NCI-H748 (cell line): ENCODE measurements at regions not wholly inside any gene's neighbourhood (a gene's known extent, or its start where the extent isn't known, plus 50 kb on each side); places are given as distances from the start of the nearest gene placed in this dataset.
A peak's percentile ranks its signal among the peaks of the same experiment; 100 is the strongest.

Experiments used
- DNase-seq: peaks from one replicate; lab custom pipeline; 2025; ENCODE audit not compliant: unreplicated experiment; lab: John Stamatoyannopoulos, UW

- no peak for DNase-seq
Observed at GRCh38 chr13:82447416-82448077, 1434.7 kb downstream of the SLITRK1 start.

GRCh38 chr13:82439159-82439904, 1442.9 kb downstream of the SLITRK1 start:
- no peak for DNase-seq

GRCh38 chr13:82438320-82438719, 1444.0 kb downstream of the SLITRK1 start:
- no peak for DNase-seq

DNA sequence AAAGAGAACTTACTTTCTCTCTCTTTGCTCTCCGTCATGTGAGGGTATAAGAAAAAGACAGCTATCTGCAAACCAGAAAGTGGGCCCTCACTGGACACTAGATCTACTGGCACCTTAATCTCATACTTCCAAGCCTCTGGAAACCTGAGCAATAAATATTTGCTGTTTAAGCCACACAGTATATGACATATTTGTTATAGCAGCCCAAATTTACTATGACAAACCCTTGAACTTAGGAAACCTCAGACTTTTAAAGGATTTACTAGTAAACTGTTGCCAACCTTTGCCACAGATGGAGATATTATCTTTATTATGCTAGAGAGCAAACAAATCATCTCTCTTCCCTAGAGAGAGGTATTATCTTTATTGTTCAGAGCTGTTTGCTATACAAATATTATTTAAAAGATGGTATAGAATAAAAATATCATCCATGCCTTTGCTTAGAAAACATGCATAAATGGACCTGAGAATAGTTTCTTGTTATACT, 1446.1 kb downstream of the SLITRK1 start:
- DNase-seq = peak; percentile 27

- no peak for DNase-seq
Observed at GRCh38 chr13:82432949-82433348, 1449.3 kb downstream of the SLITRK1 start.

DNA sequence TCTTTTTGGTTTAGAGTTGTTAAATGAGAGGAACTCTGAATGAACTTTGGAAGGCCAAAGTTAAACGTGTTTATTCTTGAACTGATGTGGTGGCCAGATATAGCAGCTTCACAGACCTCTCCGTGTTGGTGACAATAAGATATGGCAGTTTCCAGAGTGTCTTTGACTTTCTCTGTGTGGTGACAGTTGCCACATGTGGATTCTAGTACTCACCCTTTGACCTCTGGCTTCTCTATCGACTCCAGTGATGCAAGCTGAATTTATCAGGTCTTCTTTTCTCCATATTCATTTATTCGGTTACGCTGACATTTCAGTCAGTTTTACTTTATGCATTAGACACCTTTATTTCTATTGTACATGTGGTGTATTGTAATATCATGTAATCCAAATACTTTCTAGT, 1469.5 kb downstream of the SLITRK1 start:
- no peak for DNase-seq

DNA sequence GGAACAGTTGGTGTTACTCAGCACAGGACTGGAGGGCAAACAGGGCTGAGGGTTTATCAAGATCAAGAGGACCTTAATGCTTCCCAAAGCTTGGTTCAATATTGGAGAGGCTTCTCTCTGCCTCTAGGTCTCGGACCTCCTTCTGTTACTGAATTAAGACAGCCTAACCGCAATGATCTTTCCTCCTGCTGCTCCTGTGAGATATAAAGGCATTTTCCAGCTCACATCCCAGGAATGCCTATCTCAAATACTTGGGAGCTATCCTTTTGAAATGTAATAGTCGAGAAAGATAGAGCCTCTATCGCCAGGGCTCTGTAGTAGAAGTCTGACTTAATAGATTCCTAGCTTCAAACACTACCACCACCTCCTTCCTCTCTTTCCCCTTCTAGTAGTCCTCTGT, 1475.0 kb downstream of the SLITRK1 start:
- DNase-seq = no peak

DNA sequence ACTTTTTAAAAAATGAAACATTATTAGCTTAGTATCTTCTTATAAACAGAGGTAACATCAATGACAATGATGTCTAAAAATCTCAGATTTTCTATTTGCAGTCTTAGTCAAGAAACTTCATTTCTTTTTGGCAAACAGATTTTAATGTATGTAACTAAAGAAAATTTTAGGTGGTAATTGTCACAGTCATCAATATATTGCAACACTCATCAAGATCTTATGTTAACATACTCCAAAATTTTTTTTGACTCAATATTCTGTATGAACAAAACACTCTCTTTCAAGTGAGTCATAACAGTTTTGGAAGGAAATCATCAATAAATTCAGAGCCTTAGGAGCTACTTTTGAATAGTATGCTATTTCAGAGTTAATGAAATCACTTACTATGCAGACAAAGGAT, 1507.6 kb downstream of the SLITRK1 start:
- DNase-seq = no peak

DNA sequence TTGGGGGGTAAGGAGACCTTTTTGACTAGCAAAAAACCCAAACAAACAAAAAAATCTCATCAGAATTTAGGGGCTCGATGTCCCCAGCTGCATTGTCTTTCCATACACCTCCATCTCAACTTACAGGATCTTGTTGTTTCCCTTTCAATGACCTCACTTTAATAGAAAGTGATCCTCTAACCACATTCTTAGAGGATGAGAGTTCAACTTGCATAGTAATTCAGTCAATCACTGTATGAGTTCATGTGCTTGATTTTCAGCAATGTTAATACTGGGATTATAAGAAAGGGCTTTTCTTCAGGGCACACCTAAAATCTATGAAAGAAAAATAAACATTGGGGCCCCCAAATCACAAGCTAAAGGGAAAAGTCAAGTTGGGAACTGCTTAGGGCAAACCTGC, 1512.0 kb downstream of the SLITRK1 start:
- DNase-seq = no peak

DNA sequence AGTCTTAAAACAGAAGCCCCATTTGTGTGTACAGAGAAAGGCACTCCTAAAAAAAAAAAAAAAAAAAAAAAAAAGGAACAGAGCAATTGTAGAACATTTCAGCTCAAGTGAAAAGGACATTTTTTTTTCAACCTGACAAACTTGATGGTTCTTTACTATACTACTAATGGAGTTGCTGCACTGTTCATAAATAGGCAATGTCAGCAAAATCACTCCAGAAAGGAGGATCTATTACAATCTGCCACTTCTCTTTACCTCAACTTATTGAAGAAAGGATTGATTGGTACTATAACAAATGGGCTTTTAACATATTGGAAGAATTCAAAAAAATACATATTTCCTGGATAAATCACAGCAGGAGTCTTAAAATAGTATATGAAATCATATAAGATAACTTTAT, 1517.7 kb downstream of the SLITRK1 start:
- DNase-seq = no peak

GRCh38 chr13:82358284-82358683, 1524.0 kb downstream of the SLITRK1 start:
- DNase-seq = no peak

DNA sequence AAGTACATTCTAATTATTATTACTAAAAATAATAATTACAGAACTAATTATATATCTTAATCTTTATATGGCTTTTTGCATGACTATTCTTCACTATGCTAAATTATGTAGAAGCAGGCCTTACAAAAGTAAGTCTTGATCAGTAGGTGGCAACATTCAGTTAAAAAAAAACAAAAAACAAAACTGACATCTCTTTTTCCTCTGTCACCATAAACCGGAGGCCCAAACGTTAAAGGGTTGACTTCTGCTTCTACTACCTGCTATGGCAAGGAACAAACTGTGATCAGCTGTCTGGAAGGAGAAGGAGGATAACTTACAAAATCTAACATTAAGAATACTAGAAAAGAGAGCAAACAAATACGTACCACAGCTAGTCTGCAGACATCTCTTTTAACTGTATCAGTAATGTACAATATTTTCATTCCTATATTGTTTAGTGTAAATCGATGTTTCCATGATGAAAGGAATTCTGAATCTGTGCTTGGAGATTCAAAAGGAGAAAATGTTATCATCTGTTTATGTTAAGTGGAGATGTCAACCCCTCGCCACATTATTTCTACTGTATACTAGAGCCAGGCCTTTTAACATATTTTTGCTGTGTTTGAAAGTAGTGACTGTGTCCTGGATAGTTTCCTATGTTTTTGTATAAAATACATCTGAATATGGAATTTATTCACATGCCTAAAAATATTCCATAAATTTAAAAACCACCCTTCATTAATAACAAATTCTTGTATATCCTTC, 1525.4 kb downstream of the SLITRK1 start:
- DNase-seq = peak; percentile 24

- DNase-seq = peak; percentile 18
Observed at GRCh38 chr13:82344867-82345266, 1537.4 kb downstream of the SLITRK1 start.

- no peak for DNase-seq
Observed at GRCh38 chr13:82341116-82341515, 1541.2 kb downstream of the SLITRK1 start.

GRCh38 chr13:82330499-82330898, 1551.8 kb downstream of the SLITRK1 start:
- DNase-seq = peak; percentile 7

GRCh38 chr13:82323101-82323500, 1559.2 kb downstream of the SLITRK1 start:
- DNase-seq = peak; percentile 67

DNA sequence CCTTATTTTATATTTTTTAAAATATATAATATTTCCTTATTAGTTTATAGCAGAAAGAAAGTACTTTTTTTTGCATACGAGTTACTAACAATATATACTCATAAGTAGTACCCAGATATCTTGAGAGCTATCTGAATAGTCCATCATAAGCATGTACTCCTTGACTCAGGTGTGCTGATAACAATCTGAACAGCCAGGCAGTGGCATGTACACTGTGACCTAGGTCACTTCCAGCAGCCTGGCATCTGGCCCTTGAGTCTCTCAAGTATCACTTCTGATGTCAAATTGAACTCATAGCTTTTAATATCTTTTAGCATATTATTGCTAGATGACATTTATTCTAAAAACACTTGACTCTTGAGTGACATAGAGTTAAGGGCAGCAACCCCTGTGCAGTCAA, 1576.7 kb downstream of the SLITRK1 start:
- DNase-seq = no peak

DNA sequence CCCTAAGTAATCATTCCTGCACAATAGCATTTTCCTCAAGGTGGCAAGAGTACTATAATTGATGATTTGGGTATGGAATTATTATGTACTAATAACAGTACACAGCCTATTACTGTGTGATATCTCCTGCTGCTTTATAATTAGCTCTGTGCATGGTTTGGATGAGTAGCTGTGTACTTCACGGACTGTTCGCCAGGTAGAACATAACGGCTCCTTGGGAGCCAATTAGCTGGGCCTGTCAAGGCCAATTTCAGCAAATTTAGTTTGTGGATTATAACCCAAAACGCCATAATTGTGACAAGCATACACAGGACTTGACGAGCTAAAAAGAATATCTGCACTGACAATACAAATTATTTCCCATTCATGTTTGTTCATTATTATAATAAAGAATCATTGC, 1584.2 kb downstream of the SLITRK1 start:
- DNase-seq = peak; percentile 27

- no peak for DNase-seq
Observed at GRCh38 chr13:82294226-82294625, 1588.0 kb downstream of the SLITRK1 start.

DNA sequence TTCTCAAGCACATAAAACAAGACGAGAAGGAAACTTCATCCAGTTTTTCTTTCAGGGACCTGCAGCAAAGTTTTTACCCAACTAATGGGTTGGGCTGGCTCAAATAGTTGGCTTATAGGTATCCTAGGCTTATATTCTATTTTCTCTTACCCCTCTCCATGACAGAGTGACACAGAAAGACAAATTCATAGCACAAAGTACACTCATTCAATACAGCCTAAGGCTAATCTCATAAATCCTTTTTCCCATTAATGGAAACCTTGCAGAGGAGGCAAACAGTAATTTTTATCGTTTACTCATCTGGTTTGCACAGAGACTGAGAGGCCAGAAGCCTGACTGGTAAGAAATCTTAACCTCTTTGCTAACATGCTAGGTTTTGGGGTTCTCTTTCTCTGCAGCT, 1589.9 kb downstream of the SLITRK1 start:
- DNase-seq = peak; percentile 13

- no peak for DNase-seq
Observed at GRCh38 chr13:82291852-82292251, 1590.4 kb downstream of the SLITRK1 start.

- DNase-seq = no peak
Observed at GRCh38 chr13:82275644-82276043, 1606.6 kb downstream of the SLITRK1 start.
